Panc1 (cell line): ENCODE measurements at regions not wholly inside any gene's neighbourhood (a gene's known extent, or its start where the extent isn't known, plus 50 kb on each side); places are given as distances from the start of the nearest gene placed in this dataset.

Source experiments
- ATAC-seq: fragments of 200-7000 bp; cut with Tn5 transposase; 2 replicates; pipeline ENCODE4 v1.9.1; 2020; ENCODE audit warnings: mild to moderate bottlenecking, moderate library complexity
- BruUV-seq: library from RNA; stranded (reverse); fragments of 400-500 nt; replicated peaks from 2 replicates; lab custom pipeline; 2021; lab: Mats Ljungman, UMichigan
- CTCF ChIA-PET: fragments of 300-600 bp; sonication (Branson Sonifier 250); formaldehyde crosslinking; loops from one replicate; lab custom pipeline; 2022; ENCODE audit warnings: antibody characterized with exemption; lab: Charles Lee
- POLR2A ChIA-PET: fragments of 300-600 bp; sonication (Branson Sonifier 250); formaldehyde crosslinking; loops from one replicate; lab custom pipeline; 2022; ENCODE audit warnings: antibody characterized with exemption; lab: Charles Lee
- DNase-seq: peaks from one replicate; pipeline ENCODE4 v3.0.0-alpha.2; 2010; ENCODE audit warnings: low read depth, low spot score
- H3K27ac ChIP-seq: 2 replicates; pipeline ENCODE4 v1.5.1; 2011; ENCODE audit warnings: mild to moderate bottlenecking, low read length, inconsistent platforms
- H3K27me3 ChIP-seq: fragments of 200-500 bp; sonication (Bioruptor generic); 2 replicates; pipeline ENCODE4 v1.6.0; 2014; ENCODE audit warnings: low read length, inconsistent platforms; ENCODE audit not compliant: control insufficient read depth, insufficient read depth
- H3K36me3 ChIP-seq: fragments of 200-500 bp; sonication (Bioruptor generic); 2 replicates; pipeline ENCODE4 v1.5.1; 2014; ENCODE audit warnings: inconsistent platforms, mild to moderate bottlenecking, low read length, moderate library complexity; ENCODE audit not compliant: control insufficient read depth, insufficient read depth
- H3K4me1 ChIP-seq: 2 replicates; pipeline ENCODE4 v1.5.1; 2011; ENCODE audit warnings: inconsistent platforms, mild to moderate bottlenecking, low read length, moderate library complexity; ENCODE audit not compliant: control insufficient read depth, insufficient read depth
- H3K4me3 ChIP-seq, 2 experiments: 2 replicates each; pipeline ENCODE4 v1.5.1; 2011 to 2012; ENCODE audit warnings: low read depth in 2 of 2, low read length in 2 of 2, mild to moderate bottlenecking in 2 of 2, inconsistent platforms in 1 of 2, moderate library complexity in 1 of 2
- H3K9me3 ChIP-seq: fragments of 200-500 bp; sonication (Bioruptor generic); 2 replicates; pipeline ENCODE4 v1.5.1; 2014; ENCODE audit warnings: low read depth, mild to moderate bottlenecking, inconsistent platforms, low read length, moderate library complexity; ENCODE audit not compliant: control insufficient read depth, insufficient read depth
- CTCF ChIP-seq: fragments of 450-650 bp; IDR thresholded peaks from 2 replicates; pipeline ENCODE4 v1.5.1; 2017; ENCODE audit warnings: mild to moderate bottlenecking
- POLR2AphosphoS5 ChIP-seq: IDR thresholded peaks from 2 replicates; pipeline ENCODE4 v1.6.1; 2012; ENCODE audit warnings: mild to moderate bottlenecking, low read depth, low read length, moderate library complexity
- REST ChIP-seq, 2 experiments: IDR thresholded peaks; 2 replicates each; pipeline ENCODE4 v1.6.1; 2011 to 2012; ENCODE audit warnings: low read depth in 2 of 2, control low read depth in 1 of 2, low read length in 1 of 2, mild to moderate bottlenecking in 1 of 2, moderate library complexity in 1 of 2; ENCODE audit not compliant: insufficient read depth in 1 of 2
- SIN3A ChIP-seq: IDR thresholded peaks from 2 replicates; pipeline ENCODE4 v1.6.1; 2012; ENCODE audit warnings: low read depth, mild to moderate bottlenecking, low read length, moderate library complexity, borderline replicate concordance; ENCODE audit not compliant: insufficient read depth
- TCF7L2 ChIP-seq: IDR thresholded peaks from 2 replicates; pipeline ENCODE4 v1.6.1; 2011; ENCODE audit warnings: mild to moderate bottlenecking, low read depth, low read length, inconsistent platforms
- in situ Hi-C: cut with HindIII; loops from 2 replicates; pipeline ENCODE4 v1.10.0; 2016; ENCODE audit warnings: low sequenced_read_pairs, low pct_unique_long_range_greater_than_20kb
- intact Hi-C: fragments of 100-400 bp; cut with micrococcal nuclease; formaldehyde crosslinking; loops from one replicate; pipeline ENCODE4 v1.10.0; 2022; ENCODE audit not compliant: unreplicated experiment

- TF ChIP-seq POLR2AphosphoS5 = no peak
- no peak for TF ChIP-seq REST (IDR thresholded peaks at IDR 0.05; ENCODE audit: insufficient read depth in 1 of 2, low read depth in 2 of 2, low read length in 1 of 2)
- no peak for TF ChIP-seq TCF7L2
- TF ChIP-seq CTCF = no peak
- TF ChIP-seq SIN3A = no peak
- no peak overlapping the region for H3K4me3 ChIP-seq
- H3K36me3 ChIP-seq = no peaks in the 10 kb centered on the region
- no peaks in the 10 kb centered on the region; the same call in 1 of the 2 replicates for H3K27me3 ChIP-seq
- H3K9me3 ChIP-seq = no peaks in the 10 kb centered on the region
- H3K4me1 ChIP-seq = no peaks in the 10 kb centered on the region
- H3K27ac ChIP-seq = no peak overlapping the region
- CTCF ChIA-PET = no interaction called here
- POLR2A ChIA-PET = no interaction called here
- in situ Hi-C loops = no loop called here
- ATAC-seq (no peak), DNase-seq (no peak)
- no TSS peak for BruUV-seq
- intact Hi-C loops = no loop called here
Measured at GRCh38 chr16:50964491-50964890, 186.6 kb downstream of the SALL1 start.

GRCh38 chr16:50961952-50962351 is 189.1 kb downstream of the SALL1 start:
- Histone ChIP-seq H3K36me3 (no peaks in the 10 kb centered on the region), H3K4me1 (no peaks in the 10 kb centered on the region), H3K4me3 (no peak overlapping the region), H3K9me3 (no peaks in the 10 kb centered on the region), H3K27me3 (no peaks in the 10 kb centered on the region; the same call in 1 of the 2 replicates), H3K27ac (no peak overlapping the region)
- TF ChIP-seq CTCF = no peak
- no peak for TF ChIP-seq REST (IDR thresholded peaks at IDR 0.05; ENCODE audit: insufficient read depth in 1 of 2, low read depth in 2 of 2, low read length in 1 of 2)
- no peak for TF ChIP-seq SIN3A
- TF ChIP-seq TCF7L2 = no peak
- no peak for TF ChIP-seq POLR2AphosphoS5
- ChIA-PET POLR2A (no interaction called here), CTCF (no interaction called here)
- ATAC-seq (no peak), DNase-seq (no peak)
- intact Hi-C loops (no loop called here), in situ Hi-C loops (no loop called here)
- BruUV-seq = no TSS peak
